OCI-LY3 (cell line): ENCODE measurements at regions not wholly inside any gene's neighbourhood (a gene's known extent, or its start where the extent isn't known, plus 50 kb on each side); places are given as distances from the start of the nearest gene placed in this dataset.

ENCODE experiments used
- EZH2phosphoT487 ChIP-seq: fragments of 200-600 bp; shearing (Covaris generic); IDR thresholded peaks from 2 replicates; pipeline ENCODE4 v1.6.1; 2018; ENCODE audit warnings: antibody characterized with exemption, mixed run types, low read depth
- TF ChIP-seq, protein P1 (sequence below): fragments of 200-600, 300-600 bp; sonication (generic); IDR thresholded peaks from 2 replicates; pipeline ENCODE4 v1.5.1; 2014; ENCODE audit warnings: antibody characterized with exemption, low read length, low read depth

DNA sequence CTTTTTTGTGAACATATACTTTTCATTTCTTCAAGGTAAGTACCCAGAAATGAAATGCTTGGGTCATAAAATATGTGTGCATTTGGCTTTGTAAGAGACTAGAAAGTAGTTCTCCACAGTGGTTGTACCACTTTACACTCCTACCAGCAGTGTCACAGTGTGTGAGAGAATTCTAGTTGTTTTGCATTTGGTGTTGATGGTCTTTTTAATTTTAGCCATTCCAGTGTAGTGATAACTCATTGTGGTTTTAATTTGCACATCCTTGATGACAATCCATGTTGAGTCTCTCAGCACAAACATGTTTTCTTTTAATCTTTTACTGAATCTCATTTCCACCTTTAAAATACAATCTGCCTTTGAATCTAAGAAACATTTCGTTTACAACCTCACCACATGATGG, 402.5 kb upstream of the ETAA1 start:
- TF ChIP-seq, protein P1, sequence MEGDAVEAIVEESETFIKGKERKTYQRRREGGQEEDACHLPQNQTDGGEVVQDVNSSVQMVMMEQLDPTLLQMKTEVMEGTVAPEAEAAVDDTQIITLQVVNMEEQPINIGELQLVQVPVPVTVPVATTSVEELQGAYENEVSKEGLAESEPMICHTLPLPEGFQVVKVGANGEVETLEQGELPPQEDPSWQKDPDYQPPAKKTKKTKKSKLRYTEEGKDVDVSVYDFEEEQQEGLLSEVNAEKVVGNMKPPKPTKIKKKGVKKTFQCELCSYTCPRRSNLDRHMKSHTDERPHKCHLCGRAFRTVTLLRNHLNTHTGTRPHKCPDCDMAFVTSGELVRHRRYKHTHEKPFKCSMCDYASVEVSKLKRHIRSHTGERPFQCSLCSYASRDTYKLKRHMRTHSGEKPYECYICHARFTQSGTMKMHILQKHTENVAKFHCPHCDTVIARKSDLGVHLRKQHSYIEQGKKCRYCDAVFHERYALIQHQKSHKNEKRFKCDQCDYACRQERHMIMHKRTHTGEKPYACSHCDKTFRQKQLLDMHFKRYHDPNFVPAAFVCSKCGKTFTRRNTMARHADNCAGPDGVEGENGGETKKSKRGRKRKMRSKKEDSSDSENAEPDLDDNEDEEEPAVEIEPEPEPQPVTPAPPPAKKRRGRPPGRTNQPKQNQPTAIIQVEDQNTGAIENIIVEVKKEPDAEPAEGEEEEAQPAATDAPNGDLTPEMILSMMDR, result no peak
- no peak for TF ChIP-seq EZH2phosphoT487
